ENCODE measurements at regions not wholly inside any gene's neighbourhood (a gene's known extent, or its start where the extent isn't known, plus 50 kb on each side); places are given as distances from the start of the nearest gene placed in this dataset.

DNA sequence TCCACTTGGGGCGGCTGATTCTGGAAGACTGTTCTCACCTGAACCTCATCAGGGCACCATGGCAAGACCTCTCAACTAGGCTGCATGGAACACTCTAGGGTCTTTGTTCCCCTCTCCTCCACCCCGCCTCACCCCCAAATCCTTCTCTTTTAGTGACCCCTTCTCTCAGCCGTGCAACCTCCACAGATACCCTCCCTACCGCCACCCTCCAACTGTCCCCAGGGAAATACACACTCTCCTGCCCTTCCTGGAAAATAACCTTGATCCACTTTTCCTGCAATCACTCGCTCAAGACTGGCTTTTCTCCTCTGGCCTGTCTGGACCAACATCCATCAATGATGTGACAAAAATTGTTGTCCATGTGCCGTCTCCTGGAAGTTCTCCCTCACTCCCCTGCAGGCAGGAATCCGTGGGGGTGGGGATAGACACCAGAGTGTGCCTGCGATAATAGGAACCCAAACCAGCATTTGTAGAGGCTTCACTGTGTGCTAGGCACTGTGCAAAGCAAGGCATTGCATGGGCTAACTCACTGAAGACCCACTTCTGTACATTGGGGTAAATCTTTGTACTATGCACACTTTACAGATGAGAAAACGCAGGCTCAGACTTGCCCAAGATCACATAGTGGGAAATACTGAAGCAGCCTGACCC is 160.1 kb upstream of the UBE2E1 start:
- H4K20me1 ChIP-seq (ENCODE audit: insufficient read depth), result no peaks in the 10 kb centered on the region
- H3K9me3 ChIP-seq (ENCODE audit: low read length), result no peaks in the 10 kb centered on the region
- H2AFZ ChIP-seq (ENCODE audit: low read depth, low read length), result no peak overlapping the region
- no peak overlapping the region for H3K27ac ChIP-seq (ENCODE audit: low read length)
- no peaks in the 10 kb centered on the region for H3K36me3 ChIP-seq (ENCODE audit: insufficient read depth, low read length)
- no peaks in the 10 kb centered on the region for H3K79me2 ChIP-seq (replicated peaks; ENCODE audit: insufficient read depth, low read length)
- TF ChIP-seq SMC3 (conservative IDR thresholded peaks at IDR 0.05; ENCODE audit: poor library complexity) (no peak), REST (IDR thresholded peaks at IDR 0.05; ENCODE audit: borderline replicate concordance) (no peak), TAF1 (IDR thresholded peaks at IDR 0.05; ENCODE audit: low read depth) (no peak), RAD21 (conservative IDR thresholded peaks at IDR 0.05) (no peak), EZH2 (IDR thresholded peaks at IDR 0.05; ENCODE audit: borderline replicate concordance, insufficient read depth, low read length, poor library complexity, severe bottlenecking) (no peak), MXI1 (conservative IDR thresholded peaks at IDR 0.05; ENCODE audit: poor library complexity, severe bottlenecking) (no peak)
- TF ChIP-seq, protein P1, sequence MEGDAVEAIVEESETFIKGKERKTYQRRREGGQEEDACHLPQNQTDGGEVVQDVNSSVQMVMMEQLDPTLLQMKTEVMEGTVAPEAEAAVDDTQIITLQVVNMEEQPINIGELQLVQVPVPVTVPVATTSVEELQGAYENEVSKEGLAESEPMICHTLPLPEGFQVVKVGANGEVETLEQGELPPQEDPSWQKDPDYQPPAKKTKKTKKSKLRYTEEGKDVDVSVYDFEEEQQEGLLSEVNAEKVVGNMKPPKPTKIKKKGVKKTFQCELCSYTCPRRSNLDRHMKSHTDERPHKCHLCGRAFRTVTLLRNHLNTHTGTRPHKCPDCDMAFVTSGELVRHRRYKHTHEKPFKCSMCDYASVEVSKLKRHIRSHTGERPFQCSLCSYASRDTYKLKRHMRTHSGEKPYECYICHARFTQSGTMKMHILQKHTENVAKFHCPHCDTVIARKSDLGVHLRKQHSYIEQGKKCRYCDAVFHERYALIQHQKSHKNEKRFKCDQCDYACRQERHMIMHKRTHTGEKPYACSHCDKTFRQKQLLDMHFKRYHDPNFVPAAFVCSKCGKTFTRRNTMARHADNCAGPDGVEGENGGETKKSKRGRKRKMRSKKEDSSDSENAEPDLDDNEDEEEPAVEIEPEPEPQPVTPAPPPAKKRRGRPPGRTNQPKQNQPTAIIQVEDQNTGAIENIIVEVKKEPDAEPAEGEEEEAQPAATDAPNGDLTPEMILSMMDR (IDR thresholded peaks at IDR 0.05; ENCODE audit: poor library complexity, severe bottlenecking), result no peak
- no peaks in the 10 kb centered on the region for H3K9me2 ChIP-seq (ENCODE audit: insufficient read depth, low read length)
- H3K27me3 ChIP-seq (ENCODE audit: insufficient read depth, low read depth, low read length), result no peaks in the 10 kb centered on the region
- H3K9ac ChIP-seq (ENCODE audit: low read length), result no peak overlapping the region
- no peak overlapping the region for H3K4me3 ChIP-seq (ENCODE audit: low read length)
- H3F3A ChIP-seq (ENCODE audit: insufficient read depth, low read length, poor library complexity, severe bottlenecking), result no peaks in the 10 kb centered on the region
- no peak overlapping the region for H3K4me2 ChIP-seq (ENCODE audit: low read length)

DNA sequence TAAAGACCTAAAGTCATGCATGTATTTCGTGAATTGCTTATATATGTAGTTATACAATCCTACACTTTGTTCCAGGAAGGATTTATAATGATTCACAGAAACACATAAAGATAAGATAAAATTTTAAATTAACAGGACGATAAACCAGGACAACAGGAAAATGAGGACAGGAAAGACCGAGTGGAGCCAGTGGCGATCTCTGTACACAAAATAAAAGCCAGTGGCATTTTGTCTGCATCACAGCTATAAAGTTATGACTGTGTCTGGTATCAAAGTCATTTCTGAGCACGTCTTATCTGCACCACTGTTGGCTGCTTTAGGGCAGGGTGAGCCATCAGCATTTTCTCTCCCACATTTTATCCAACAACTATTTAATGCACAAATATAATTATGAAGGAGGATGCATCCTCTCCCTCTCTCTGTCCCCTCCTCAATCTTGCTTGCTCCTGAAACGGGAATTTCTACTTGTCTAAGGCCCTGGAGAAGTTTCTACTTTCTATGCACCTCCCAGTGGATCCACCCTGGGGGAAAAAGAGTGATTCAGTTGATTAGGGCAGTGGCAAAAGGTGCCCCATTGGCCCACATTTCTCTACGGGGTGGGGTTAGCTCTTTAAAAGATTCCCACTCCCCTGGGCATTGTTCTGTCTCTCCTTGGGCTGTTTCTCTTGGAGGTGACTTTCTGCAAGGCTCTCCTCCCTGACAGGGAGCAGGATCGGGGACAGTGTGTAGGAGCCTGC is 159.4 kb upstream of the UBE2E1 start:
- no peaks in the 10 kb centered on the region for H3K36me3 ChIP-seq (ENCODE audit: insufficient read depth, low read length)
- no peak overlapping the region for H3K27ac ChIP-seq (ENCODE audit: low read length)
- H3K79me2 ChIP-seq (replicated peaks; ENCODE audit: insufficient read depth, low read length), result no peaks in the 10 kb centered on the region
- H3K9me2 ChIP-seq (ENCODE audit: insufficient read depth, low read length), result no peaks in the 10 kb centered on the region
- no peaks in the 10 kb centered on the region for H4K20me1 ChIP-seq (ENCODE audit: insufficient read depth)
- no peak overlapping the region for H3K9ac ChIP-seq (ENCODE audit: low read length)
- no peaks in the 10 kb centered on the region for H3K9me3 ChIP-seq (ENCODE audit: low read length)
- TF ChIP-seq EP300 (conservative IDR thresholded peaks at IDR 0.05; ENCODE audit: poor library complexity, severe bottlenecking) (no peak), TAF1 (IDR thresholded peaks at IDR 0.05; ENCODE audit: low read depth) (no peak), RAD21 (conservative IDR thresholded peaks at IDR 0.05) (no peak), POLR2AphosphoS5 (IDR thresholded peaks at IDR 0.05) (no peak), REST (IDR thresholded peaks at IDR 0.05; ENCODE audit: borderline replicate concordance) (no peak), MXI1 (conservative IDR thresholded peaks at IDR 0.05; ENCODE audit: poor library complexity, severe bottlenecking) (no peak), EZH2 (IDR thresholded peaks at IDR 0.05; ENCODE audit: borderline replicate concordance, insufficient read depth, low read length, poor library complexity, severe bottlenecking) (no peak), SMC3 (conservative IDR thresholded peaks at IDR 0.05; ENCODE audit: poor library complexity) (no peak)
- TF ChIP-seq, protein P1 (IDR thresholded peaks at IDR 0.05; ENCODE audit: poor library complexity, severe bottlenecking), result no peak
- H3K4me2 ChIP-seq (ENCODE audit: low read length), result no peak overlapping the region
- H3F3A ChIP-seq (ENCODE audit: insufficient read depth, low read length, poor library complexity, severe bottlenecking), result no peaks in the 10 kb centered on the region
- H2AFZ ChIP-seq (ENCODE audit: low read depth, low read length), result no peak overlapping the region
- H3K27me3 ChIP-seq (ENCODE audit: insufficient read depth, low read depth, low read length), result no peaks in the 10 kb centered on the region
- no peak overlapping the region for H3K4me3 ChIP-seq (ENCODE audit: low read length)

Data from neural cell (in vitro differentiated cells).